ENCODE measurements at regions not wholly inside any gene's neighbourhood (a gene's known extent, or its start where the extent isn't known, plus 50 kb on each side); places are given as distances from the start of the nearest gene placed in this dataset.
"Not testable (repeated sequence)": the region's sequence is repeated elsewhere in the genome, so short reads cannot be mapped to it uniquely, and the experiment has no call there.

- DNase-seq = no peak
Measured at GRCh38 chr1:10914056-10914455, 98.4 kb upstream of the TARDBP start.

- DNase-seq = no peak
Measured at GRCh38 chr1:10915594-10915993, 96.9 kb upstream of the TARDBP start.

DNA sequence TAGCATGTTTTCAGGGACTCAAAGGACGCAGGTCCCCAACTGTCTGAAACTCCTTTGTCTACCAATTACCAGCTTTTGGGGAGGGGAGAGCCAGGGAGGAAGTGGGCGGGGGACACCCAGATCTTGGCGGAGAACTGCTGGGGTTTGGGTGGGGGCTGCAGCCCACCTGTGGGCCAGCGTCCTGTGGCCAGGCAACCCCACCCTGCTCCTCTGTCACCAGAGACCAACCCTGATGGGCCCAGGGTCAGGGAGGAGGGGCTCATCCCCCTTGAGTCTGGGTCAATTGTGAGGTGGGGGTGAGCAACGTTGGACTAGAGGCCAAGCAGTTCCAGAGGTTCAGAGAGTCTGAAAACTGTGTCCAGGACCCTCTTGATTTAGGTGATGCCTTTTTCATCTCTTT lies 96.1 kb upstream of the TARDBP start:
- no peak for DNase-seq

DNA sequence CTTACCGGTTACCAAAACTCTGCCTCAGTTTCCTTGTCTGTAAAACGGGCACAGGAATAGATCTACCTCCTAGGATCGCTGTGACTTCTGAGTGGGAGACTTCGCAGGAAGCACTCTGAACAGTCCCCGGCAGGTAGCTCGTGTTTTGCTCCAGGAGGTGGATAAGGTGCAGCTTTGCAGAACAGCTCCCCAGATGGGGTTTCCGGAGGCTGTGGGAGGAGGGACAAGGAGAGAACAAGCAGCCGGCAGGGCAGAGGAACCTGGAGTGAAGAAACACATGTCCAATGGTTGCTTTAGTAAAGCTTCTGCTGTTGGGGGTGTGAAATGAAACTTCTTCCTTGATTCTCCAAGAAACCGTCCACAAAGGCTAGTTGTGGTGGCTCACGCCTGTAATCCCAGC lies 95.5 kb upstream of the TARDBP start:
- DNase-seq = no peak

DNA sequence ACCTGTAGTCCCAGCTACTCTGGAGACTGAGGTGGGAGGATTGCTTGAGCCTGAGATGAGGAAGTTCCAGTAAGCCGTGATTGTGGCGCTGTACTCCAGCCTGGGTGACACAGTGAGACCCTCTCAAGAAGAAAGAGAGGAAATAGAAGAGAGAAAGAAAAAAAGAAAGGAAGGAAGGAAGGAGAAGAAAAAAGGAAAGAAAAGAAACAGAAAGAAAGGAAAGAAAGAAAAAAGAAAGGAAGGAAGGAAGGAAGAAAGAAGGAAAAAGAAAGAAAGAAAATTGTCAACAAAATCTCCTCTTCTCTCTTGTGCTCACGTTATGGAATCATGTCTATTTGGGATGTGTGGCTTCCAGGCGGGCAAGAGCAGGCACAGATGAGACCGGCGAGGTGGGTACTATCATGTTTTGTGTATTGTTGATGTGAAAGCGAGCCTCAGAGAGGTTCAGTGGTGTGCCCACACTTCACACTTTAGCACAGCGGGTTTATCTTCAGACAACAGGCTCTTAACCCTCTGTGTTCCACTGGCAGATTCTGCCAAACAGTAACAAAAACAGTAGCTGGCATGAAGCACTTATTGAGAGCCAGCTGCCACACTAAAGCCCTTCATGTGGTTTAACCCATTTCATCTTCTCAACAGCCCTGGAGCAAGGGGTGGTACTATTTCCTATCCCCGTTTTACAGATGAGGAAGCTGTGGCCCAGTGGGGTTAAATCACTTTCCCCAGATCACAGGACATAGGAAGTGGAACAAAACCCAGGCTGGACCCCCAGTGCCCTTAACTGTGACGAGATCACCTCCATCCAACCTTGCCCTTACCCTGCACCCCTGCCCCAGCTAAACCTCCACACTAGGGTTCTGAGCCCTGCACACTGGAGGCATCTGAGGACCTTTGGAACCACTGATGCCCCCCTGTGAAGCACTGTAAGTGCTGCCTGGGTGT lies 94.7 kb upstream of the TARDBP start:
- no peak for DNase-seq

- no peak for DNase-seq
Measured at GRCh38 chr1:10918531-10918930, 93.9 kb upstream of the TARDBP start.

DNA sequence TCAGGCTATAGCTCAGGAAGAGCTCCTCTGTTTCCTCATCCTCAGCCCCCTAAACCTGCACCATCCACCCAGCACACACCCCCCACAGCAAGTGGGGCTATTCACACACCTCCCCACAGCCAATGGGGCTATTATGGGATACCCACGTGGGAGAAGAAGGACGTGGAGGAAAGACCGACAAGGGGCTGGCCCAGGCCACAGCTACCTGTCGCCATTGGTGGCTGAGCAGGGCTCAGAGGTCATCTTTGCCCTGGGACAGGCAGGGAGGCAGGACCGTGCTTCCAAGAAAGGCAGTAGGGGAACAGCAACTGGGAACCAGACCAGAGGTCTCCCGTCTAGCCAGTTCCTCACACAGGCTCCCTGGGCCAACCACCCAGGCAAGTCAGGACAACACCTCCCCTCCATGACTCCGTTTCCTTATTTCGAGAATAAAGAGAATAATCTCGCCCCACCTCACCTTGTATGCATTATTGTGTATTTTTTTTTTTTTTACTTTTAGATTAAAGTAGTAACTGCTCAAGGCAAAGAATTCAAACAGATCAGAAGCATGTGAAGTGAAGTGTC lies 92.3 kb upstream of the TARDBP start:
- DNase-seq = no peak

DNA sequence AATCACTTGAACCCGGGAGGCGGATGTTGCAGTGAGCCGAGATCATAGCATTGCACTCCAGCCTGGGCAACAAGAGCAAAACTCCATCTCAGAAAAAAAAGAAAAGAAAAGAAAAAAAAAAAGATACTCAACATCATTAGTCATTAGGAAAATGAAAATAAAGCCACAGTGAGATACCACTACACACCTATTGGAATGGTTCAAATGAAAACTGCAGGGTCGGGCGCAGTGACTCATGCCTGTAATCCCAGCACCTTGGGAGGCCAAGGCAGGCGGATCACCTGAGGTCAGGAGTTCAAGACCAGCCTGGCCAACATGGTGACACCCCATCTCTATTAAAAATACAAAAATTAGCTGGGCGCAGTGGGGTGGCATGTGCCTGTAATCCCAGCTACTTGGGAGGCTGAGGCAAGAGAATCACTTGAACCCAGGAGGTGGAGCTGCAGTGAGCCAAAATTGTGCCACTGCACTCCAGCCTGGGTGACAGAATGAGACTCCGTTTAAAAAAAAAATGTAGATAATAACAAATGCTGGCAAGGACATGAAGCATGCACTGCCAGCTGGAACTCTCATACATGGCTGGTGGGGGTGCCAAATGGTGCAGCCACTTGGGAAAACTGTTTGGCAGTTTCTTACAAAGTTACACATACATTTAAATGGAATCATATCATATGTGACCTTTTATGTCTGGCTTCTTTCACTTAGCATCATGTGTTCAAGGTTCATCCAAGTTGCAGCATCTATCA lies 90.0 kb upstream of the TARDBP start:
- not testable (repeated sequence) for DNase-seq

GRCh38 chr1:10924030-10924429 lies 88.4 kb upstream of the TARDBP start:
- DNase-seq = no peak

DNA sequence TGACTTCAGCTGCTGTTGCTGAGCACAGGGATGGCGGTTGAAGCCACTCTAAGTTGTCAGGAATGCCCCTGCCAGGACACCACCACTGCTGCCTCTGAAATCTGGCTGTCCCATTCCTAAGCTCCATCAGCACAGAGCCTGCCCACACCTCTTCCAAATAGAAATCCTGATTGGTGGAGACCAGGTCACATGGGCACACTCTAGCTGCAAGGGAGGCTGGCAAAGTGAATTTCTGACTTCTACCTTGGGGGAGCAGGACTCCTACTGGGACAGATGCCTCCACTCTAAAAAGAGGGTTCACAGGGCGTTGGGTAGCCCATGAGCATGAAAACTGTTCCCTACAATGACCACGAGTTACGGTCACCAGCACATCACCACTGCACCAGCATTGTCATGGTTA lies 83.8 kb upstream of the TARDBP start:
- no peak for DNase-seq

DNA sequence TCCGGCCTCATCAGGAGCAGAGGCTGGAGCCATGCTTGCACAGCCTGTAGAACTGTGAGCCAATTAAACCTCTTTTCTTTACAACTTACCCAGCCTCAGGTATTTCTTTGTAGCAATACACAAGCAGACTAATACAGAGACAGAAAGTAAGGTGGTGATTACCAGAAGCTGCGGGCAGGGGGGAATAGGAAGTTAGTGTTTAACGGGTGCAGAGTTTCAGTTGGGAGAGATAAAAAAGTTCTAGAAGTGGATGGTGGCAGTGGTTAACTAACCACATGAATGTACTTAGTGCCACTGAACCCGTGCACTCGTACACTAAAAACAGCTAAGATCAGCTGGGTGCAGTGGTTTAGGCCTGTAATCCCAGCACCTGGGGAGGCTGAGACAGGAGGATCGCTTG lies 80.4 kb upstream of the TARDBP start:
- no peak for DNase-seq

DNA sequence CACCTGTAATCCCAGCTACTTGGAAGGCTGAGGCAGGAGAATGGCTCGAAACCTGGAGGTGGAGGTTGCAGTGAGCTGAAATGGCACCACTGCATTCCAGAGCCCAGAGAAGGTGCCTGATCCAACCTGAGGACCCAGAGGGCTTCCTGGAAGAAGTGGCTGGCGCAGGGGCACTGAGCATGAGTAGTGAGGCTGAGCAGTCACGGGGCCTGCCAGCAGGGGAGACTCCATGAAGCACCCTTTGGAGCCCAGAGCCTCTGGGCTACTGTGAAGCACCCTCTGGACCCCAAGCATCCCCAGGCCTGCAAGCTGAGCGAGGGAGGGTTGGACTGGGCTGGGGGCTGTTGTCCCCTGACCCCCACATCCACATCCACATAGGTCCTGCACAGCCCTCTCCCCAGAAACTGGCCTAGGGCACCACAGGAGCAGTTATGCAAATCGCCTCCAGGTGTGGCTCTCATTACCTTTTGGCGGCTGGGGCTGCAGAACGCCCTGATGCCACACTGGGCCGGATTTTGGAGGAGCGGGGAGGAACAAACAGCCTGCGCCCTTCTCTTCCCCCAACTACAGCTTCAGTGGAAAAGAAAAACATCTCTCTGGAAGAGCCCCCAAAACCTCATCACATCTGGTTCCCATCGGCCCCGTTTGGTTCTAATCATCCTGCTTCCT lies 78.2 kb upstream of the TARDBP start:
- no peak for DNase-seq

GRCh38 chr1:10935246-10935645 lies 77.2 kb upstream of the TARDBP start:
- DNase-seq = no peak

DNA sequence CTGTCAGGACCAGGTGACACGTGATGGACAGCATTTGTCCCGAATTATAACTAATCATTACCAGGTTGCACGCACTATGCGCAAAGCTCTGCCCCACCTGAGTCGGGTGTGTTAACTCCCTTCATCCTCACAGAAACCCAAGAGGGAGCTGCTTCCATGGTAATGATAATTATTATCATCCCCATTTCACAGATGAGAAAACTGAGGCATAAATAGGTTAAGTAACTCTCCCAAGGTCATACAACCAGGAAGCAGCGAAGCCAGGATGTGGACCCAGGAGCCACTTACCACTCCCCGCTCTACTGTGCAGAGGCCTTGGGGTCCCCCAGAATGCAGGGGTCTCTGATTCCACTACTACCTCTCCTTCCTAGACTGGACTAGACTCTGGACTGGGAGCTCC lies 76.7 kb upstream of the TARDBP start:
- no peak for DNase-seq

DNA sequence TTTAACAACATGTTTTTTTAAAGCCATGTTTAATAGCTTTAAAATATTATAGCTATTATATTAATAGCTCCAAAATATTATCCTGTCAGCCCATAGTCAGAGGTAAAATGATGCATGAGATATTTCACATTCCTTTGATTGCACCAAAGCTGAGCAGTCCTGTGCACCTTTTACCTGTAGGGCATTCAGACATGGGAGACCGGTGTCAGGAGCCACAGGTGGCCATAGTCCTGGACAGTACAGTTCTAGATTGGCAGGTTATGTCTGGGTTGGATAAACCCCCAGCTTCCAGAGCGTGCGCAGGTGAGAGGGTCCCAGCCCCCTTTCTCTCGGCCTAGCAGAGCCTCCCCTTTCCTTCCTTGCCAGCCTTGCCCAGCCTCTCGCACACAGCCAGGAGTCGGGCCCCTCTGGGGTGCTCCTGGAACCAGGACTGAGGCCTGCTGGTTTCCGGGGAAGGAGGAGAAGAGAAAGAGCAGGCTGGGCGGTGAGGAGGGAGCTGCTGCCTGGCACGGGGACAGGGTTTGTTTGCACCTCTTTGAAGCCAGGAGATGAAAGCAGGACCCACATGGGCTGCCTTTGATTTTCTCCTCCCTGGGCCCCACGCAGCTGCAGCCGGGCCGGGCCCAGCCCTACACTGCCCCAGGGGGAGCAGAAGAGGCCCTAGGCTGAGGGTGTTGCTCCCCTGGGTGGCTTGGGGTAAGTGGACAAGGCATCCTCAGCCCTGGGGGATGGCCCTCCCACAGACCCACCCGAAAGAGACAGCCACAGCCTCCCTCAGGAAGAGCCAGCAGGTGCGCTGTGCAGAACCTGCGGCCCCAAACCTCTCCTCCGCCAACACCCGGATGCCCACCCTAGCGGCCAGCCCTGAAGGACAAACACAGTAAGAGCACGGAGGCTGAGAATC lies 75.2 kb upstream of the TARDBP start:
- no peak for DNase-seq

GRCh38 chr1:10938741-10939417 lies 73.6 kb upstream of the TARDBP start:
- DNase-seq = no peak

- DNase-seq = no peak
Measured at GRCh38 chr1:10939654-10940450, 72.6 kb upstream of the TARDBP start.

- DNase-seq = no peak
Measured at GRCh38 chr1:10940451-10940804, 72.0 kb upstream of the TARDBP start.

GRCh38 chr1:10940838-10941237 lies 71.6 kb upstream of the TARDBP start:
- no peak for DNase-seq

GRCh38 chr1:10941891-10942541 lies 70.4 kb upstream of the TARDBP start:
- no peak for DNase-seq
